Skeletal muscle satellite cell (primary cell): ENCODE measurements at regions not wholly inside any gene's neighbourhood (a gene's known extent, or its start where the extent isn't known, plus 50 kb on each side); places are given as distances from the start of the nearest gene placed in this dataset.

Source experiments
- H3K27me3 ChIP-seq: 2 replicates; pipeline ENCODE4 v1.7.0; 2013; ENCODE audit warnings: low read length; ENCODE audit not compliant: control insufficient read depth, insufficient read depth
- H3K36me3 ChIP-seq: 2 replicates; pipeline ENCODE4 v1.7.0; 2013; ENCODE audit warnings: mild to moderate bottlenecking, control low read depth, low read length; ENCODE audit not compliant: insufficient read depth
- H3K4me1 ChIP-seq: 2 replicates; pipeline ENCODE4 v1.7.0; 2013; ENCODE audit warnings: low read length; ENCODE audit not compliant: control insufficient read depth, insufficient read depth
- H3K4me2 ChIP-seq: 2 replicates; pipeline ENCODE4 v1.7.0; 2013; ENCODE audit warnings: mild to moderate bottlenecking, low read length
- H3K4me3 ChIP-seq: 2 replicates; pipeline ENCODE4 v1.7.0; 2013; ENCODE audit warnings: low read length
- H3K9ac ChIP-seq: 2 replicates; pipeline ENCODE4 v1.7.0; 2013; ENCODE audit warnings: mild to moderate bottlenecking, low read depth, low read length, moderate library complexity
- H3K9me3 ChIP-seq: replicated peaks from 2 replicates; pipeline ENCODE4 v1.7.0; 2013; ENCODE audit warnings: mild to moderate bottlenecking, control low read depth, low read length

- Histone ChIP-seq H3K36me3 (no peaks in the 10 kb centered on the region), H3K4me1 (peaks cover 82% of the 10 kb centered on the region), H3K4me3 (no peak overlapping the region), H3K4me2 (no peak overlapping the region), H3K9me3 (no peaks in the 10 kb centered on the region), H3K9ac (peak overlapping the region; percentile 59), H3K27me3 (no peaks in the 10 kb centered on the region)
These were observed 94.7 kb upstream of the ZNF366 start for GRCh38 chr5:72601861-72602260.

GRCh38 chr5:72600391-72600981, 93.3 kb upstream of the ZNF366 start:
- H3K4me1 ChIP-seq = peaks cover 91% of the 10 kb centered on the region
- H3K4me3 ChIP-seq = peak overlapping the region; percentile 0
- H3K9me3 ChIP-seq = no peaks in the 10 kb centered on the region
- no peaks in the 10 kb centered on the region for H3K36me3 ChIP-seq
- no peaks in the 10 kb centered on the region for H3K27me3 ChIP-seq
- peak overlapping the region; percentile 82 for H3K9ac ChIP-seq
- peak overlapping the region; percentile 71 for H3K4me2 ChIP-seq

- Histone ChIP-seq H3K4me2 (peak overlapping the region; percentile 66), H3K36me3 (no peaks in the 10 kb centered on the region), H3K27me3 (no peaks in the 10 kb centered on the region), H3K9me3 (no peaks in the 10 kb centered on the region), H3K4me1 (peaks cover 86% of the 10 kb centered on the region), H3K4me3 (peak overlapping the region; percentile 19), H3K9ac (peak overlapping the region; percentile 79)
These were observed 92.5 kb upstream of the ZNF366 start for GRCh38 chr5:72599519-72600370.

GRCh38 chr5:72599065-72599433, 91.8 kb upstream of the ZNF366 start:
- peak overlapping the region; percentile 19 for H3K4me3 ChIP-seq
- H3K9me3 ChIP-seq = no peaks in the 10 kb centered on the region
- H3K9ac ChIP-seq = peak overlapping the region; percentile 79
- H3K27me3 ChIP-seq = no peaks in the 10 kb centered on the region
- H3K4me2 ChIP-seq = peak overlapping the region; percentile 66
- H3K4me1 ChIP-seq = peaks cover 79% of the 10 kb centered on the region
- no peaks in the 10 kb centered on the region for H3K36me3 ChIP-seq

- no peaks in the 10 kb centered on the region for H3K9me3 ChIP-seq
- peaks cover 74% of the 10 kb centered on the region for H3K4me1 ChIP-seq
- no peaks in the 10 kb centered on the region for H3K36me3 ChIP-seq
- H3K9ac ChIP-seq = peak overlapping the region; percentile 79
- no peaks in the 10 kb centered on the region for H3K27me3 ChIP-seq
- H3K4me3 ChIP-seq = no peak overlapping the region
- H3K4me2 ChIP-seq = peak overlapping the region; percentile 20
These were observed 91.3 kb upstream of the ZNF366 start for GRCh38 chr5:72598401-72599064.

- H3K9ac ChIP-seq = peak overlapping the region; percentile 79
- peak overlapping the region; percentile 68 for H3K4me2 ChIP-seq
- H3K27me3 ChIP-seq = no peaks in the 10 kb centered on the region
- peaks cover 63% of the 10 kb centered on the region for H3K4me1 ChIP-seq
- H3K4me3 ChIP-seq = peak overlapping the region; percentile 23
- H3K9me3 ChIP-seq = no peaks in the 10 kb centered on the region
- no peaks in the 10 kb centered on the region for H3K36me3 ChIP-seq
These were observed 90.3 kb upstream of the ZNF366 start for GRCh38 chr5:72597456-72597948.

- no peaks in the 10 kb centered on the region for H3K9me3 ChIP-seq
- no peaks in the 10 kb centered on the region for H3K36me3 ChIP-seq
- H3K27me3 ChIP-seq = no peaks in the 10 kb centered on the region
- peak overlapping the region; percentile 79 for H3K9ac ChIP-seq
- H3K4me3 ChIP-seq = peak overlapping the region; percentile 23
- peaks cover 58% of the 10 kb centered on the region for H3K4me1 ChIP-seq
- H3K4me2 ChIP-seq = peak overlapping the region; percentile 68
These were observed 89.7 kb upstream of the ZNF366 start for GRCh38 chr5:72596956-72597355.

- no peaks in the 10 kb centered on the region for H3K27me3 ChIP-seq
- H3K9ac ChIP-seq = no peak overlapping the region
- H3K36me3 ChIP-seq = no peaks in the 10 kb centered on the region
- peaks cover 47% of the 10 kb centered on the region for H3K4me1 ChIP-seq
- no peak overlapping the region for H3K4me3 ChIP-seq
- H3K9me3 ChIP-seq = no peaks in the 10 kb centered on the region
- no peak overlapping the region for H3K4me2 ChIP-seq
These were observed 81.4 kb upstream of the ZNF366 start for GRCh38 chr5:72588640-72589039.

GRCh38 chr5:72587661-72588308, 80.6 kb upstream of the ZNF366 start:
- Histone ChIP-seq H3K4me3 (no peak overlapping the region), H3K4me1 (peaks cover 47% of the 10 kb centered on the region), H3K36me3 (no peaks in the 10 kb centered on the region)

GRCh38 chr5:72586788-72587530, 79.7 kb upstream of the ZNF366 start:
- H3K9ac ChIP-seq = peak overlapping the region; percentile 5
- H3K9me3 ChIP-seq = no peaks in the 10 kb centered on the region
- H3K4me1 ChIP-seq = peaks cover 47% of the 10 kb centered on the region
- H3K36me3 ChIP-seq = no peaks in the 10 kb centered on the region
- H3K4me3 ChIP-seq = no peak overlapping the region
- no peaks in the 10 kb centered on the region for H3K27me3 ChIP-seq
- peak overlapping the region; percentile 22 for H3K4me2 ChIP-seq

More at GRCh38 chr5:72587661-72588308, 80.6 kb upstream of the ZNF366 start:
- Histone ChIP-seq H3K9ac (peak overlapping the region; percentile 5), H3K4me2 (no peak overlapping the region), H3K27me3 (no peaks in the 10 kb centered on the region), H3K9me3 (no peaks in the 10 kb centered on the region)
